HG03280 (cell line): ENCODE measurements at regions not wholly inside any gene's neighbourhood (a gene's known extent, or its start where the extent isn't known, plus 50 kb on each side); places are given as distances from the start of the nearest gene placed in this dataset.
"Not testable (repeated sequence)": the region's sequence is repeated elsewhere in the genome, so short reads cannot be mapped to it uniquely, and the experiment has no call there.

Source experiments
- ATAC-seq: cut with Tn5 transposase; IDR thresholded peaks from one replicate; pipeline ENCODE4 v1.9.1; 2021; ENCODE audit warnings: mild to moderate bottlenecking, moderate library complexity; ENCODE audit not compliant: unreplicated experiment

- no peak for ATAC-seq
These were observed 333.3 kb downstream of the MRPL39 start for GRCh38 chr21:25273959-25274358.

- no peak for ATAC-seq
These were observed 352.6 kb downstream of the MRPL39 start for GRCh38 chr21:25254491-25255174.

GRCh38 chr21:25246546-25246945 is 360.7 kb downstream of the MRPL39 start:
- no peak for ATAC-seq

- no peak for ATAC-seq
These were observed 362.5 kb downstream of the MRPL39 start for GRCh38 chr21:25244735-25245134.

- no peak for ATAC-seq
These were observed 363.5 kb downstream of the MRPL39 start for GRCh38 chr21:25243808-25244207.

- ATAC-seq: no peak
These were observed 366.3 kb downstream of the MRPL39 start for GRCh38 chr21:25240974-25241373.

- ATAC-seq: peak; percentile 90
These were observed 372.2 kb downstream of the MRPL39 start for GRCh38 chr21:25234857-25235801.

GRCh38 chr21:25220954-25221353 is 386.3 kb downstream of the MRPL39 start:
- ATAC-seq: no peak

- no peak for ATAC-seq
These were observed 387.1 kb downstream of the MRPL39 start for GRCh38 chr21:25220169-25220568.

- ATAC-seq: peak; percentile 97
These were observed 391.4 kb downstream of the MRPL39 start for GRCh38 chr21:25215698-25216384.

GRCh38 chr21:25214676-25215075 is 392.6 kb downstream of the MRPL39 start:
- no peak for ATAC-seq

- no peak for ATAC-seq
These were observed 407.3 kb downstream of the MRPL39 start for GRCh38 chr21:25199944-25200343.

GRCh38 chr21:25191141-25191540 is 416.1 kb downstream of the MRPL39 start:
- ATAC-seq: no peak

GRCh38 chr21:25189497-25189896 is 417.8 kb downstream of the MRPL39 start:
- ATAC-seq: no peak

- ATAC-seq: peak; percentile 73
These were observed 418.6 kb downstream of the MRPL39 start for GRCh38 chr21:25188677-25189079.

- ATAC-seq: no peak
These were observed 421.0 kb downstream of the MRPL39 start for GRCh38 chr21:25186273-25186672.

- no peak for ATAC-seq
These were observed 423.7 kb downstream of the MRPL39 start for GRCh38 chr21:25183577-25183976.

- ATAC-seq: not testable (repeated sequence)
These were observed 425.6 kb downstream of the MRPL39 start for GRCh38 chr21:25181690-25182089.

- no peak for ATAC-seq
These were observed 428.2 kb downstream of the MRPL39 start for GRCh38 chr21:25179116-25179515.

GRCh38 chr21:25176637-25177412 is 430.5 kb downstream of the MRPL39 start:
- ATAC-seq: peak; percentile 82

GRCh38 chr21:25175938-25176337 is 431.3 kb downstream of the MRPL39 start:
- no peak for ATAC-seq
